HepG2 (cell line): ENCODE measurements at regions not wholly inside any gene's neighbourhood (a gene's known extent, or its start where the extent isn't known, plus 50 kb on each side); places are given as distances from the start of the nearest gene placed in this dataset.

Experiments
- ATAC-seq: fragments of 200-7000 bp; cut with Tn5 transposase; 3 replicates; pipeline ENCODE4 v1.9.1; 2020; ENCODE audit warnings: mild to moderate bottlenecking, moderate library complexity
- BruUV-seq: library from RNA; stranded (reverse); fragments of 400-500 nt; replicated peaks from 2 replicates; lab custom pipeline; 2021; lab: Mats Ljungman, UMichigan
- CTCF ChIA-PET: fragments of 300-600 bp; formaldehyde crosslinking; extraction: SDS; loops from one replicate; lab custom pipeline; 2021; ENCODE audit warnings: low total read pairs, inconsistent platforms, low intra/inter-chr PET ratio; lab: Yijun Ruan, JAX
- POLR2A ChIA-PET: fragments of 350-600 bp; sonication (Branson Sonifier 250); formaldehyde crosslinking; loops from one replicate; lab custom pipeline; 2020; ENCODE audit warnings: antibody characterized with exemption, inconsistent platforms; lab: Yijun Ruan, JAX
- DNase-seq: peaks from one replicate; pipeline ENCODE4 v3.0.0-alpha.2; 2015; ENCODE audit warnings: low spot score
- FAIRE-seq: peaks from 3 replicates; lab custom pipeline; 2011; peaks lifted over from hg19 to GRCh38; lab: Jason Lieb, UNC
- H2AFZ ChIP-seq: one replicate; pipeline ENCODE4 v1.6.1; 2011; ENCODE audit warnings: low read length, inconsistent platforms
- H3K27ac ChIP-seq: fragments of 300-600 bp; 3 replicates; pipeline ENCODE4 v1.8.0; 2011; ENCODE audit warnings: mixed run types, mild to moderate bottlenecking, mixed read lengths, low read length, inconsistent platforms; ENCODE audit not compliant: insufficient read depth; ENCODE audit errors: extremely low read length
- H3K27me3 ChIP-seq, 2 experiments: fragments of 200-600 bp in 1 of 2; 2 replicates in 1 of 2; 3 replicates in 1 of 2; pipeline versions ENCODE4 v1.6.0 to v1.8.0; 2011; ENCODE audit warnings: low read length in 2 of 2, mild to moderate bottlenecking in 2 of 2, moderate library complexity in 2 of 2, inconsistent platforms in 1 of 2; ENCODE audit not compliant: insufficient read depth in 2 of 2, control insufficient read depth in 1 of 2
- H3K36me3 ChIP-seq, 2 experiments: fragments of 200-600 bp in 1 of 2; replicated peaks in 1 of 2; 2 replicates in 1 of 2; 3 replicates in 1 of 2; pipeline versions ENCODE4 v1.5.1 to v1.8.0; 2011; ENCODE audit warnings: low read length in 2 of 2, inconsistent platforms in 1 of 2; ENCODE audit not compliant: insufficient read depth in 2 of 2, control insufficient read depth in 1 of 2
- H3K4me1 ChIP-seq: 2 replicates; pipeline ENCODE4 v1.5.1; 2012; ENCODE audit warnings: low read length, inconsistent platforms; ENCODE audit not compliant: insufficient read depth
- H3K4me2 ChIP-seq: 2 replicates; pipeline ENCODE4 v1.6.0; 2011; ENCODE audit warnings: low read depth, low read length, inconsistent platforms
- H3K4me3 ChIP-seq, 3 experiments: fragments of 200-600 bp in 1 of 3; sonication (generic), shearing (Covaris generic) in 1 of 3; replicated peaks in 1 of 3; 2 replicates each; pipeline ENCODE4 v1.5.1; 2011 to 2016; ENCODE audit warnings: low read length in 3 of 3, inconsistent platforms in 2 of 3, low read depth in 2 of 3, mild to moderate bottlenecking in 2 of 3, control low read depth in 1 of 3, mixed read lengths in 1 of 3; ENCODE audit not compliant: insufficient read depth in 1 of 3
- H3K79me2 ChIP-seq: one replicate; pipeline ENCODE4 v1.6.1; 2011; ENCODE audit warnings: low read length, inconsistent platforms; ENCODE audit not compliant: insufficient read depth
- H3K9ac ChIP-seq: 2 replicates; pipeline ENCODE4 v1.6.0; 2011; ENCODE audit warnings: mild to moderate bottlenecking, low read depth, low read length, inconsistent platforms; ENCODE audit not compliant: insufficient read depth
- H3K9me3 ChIP-seq: 2 replicates; pipeline ENCODE4 v1.5.1; 2012; ENCODE audit warnings: mild to moderate bottlenecking, low read length
- H4K20me1 ChIP-seq: 2 replicates; pipeline ENCODE4 v1.6.0; 2011; ENCODE audit warnings: inconsistent platforms, mild to moderate bottlenecking, low read length, moderate library complexity; ENCODE audit not compliant: insufficient read depth
- KAT7 ChIP-seq: IDR thresholded peaks from 2 replicates; pipeline ENCODE4 v1.6.1; 2018; ENCODE audit warnings: borderline replicate concordance, missing compliant biosample characterization
- KDM5A ChIP-seq: fragments of 200-600 bp; sonication (generic); IDR thresholded peaks from 2 replicates; pipeline ENCODE4 v1.7.0; 2018; ENCODE audit warnings: antibody characterized with exemption, mild to moderate bottlenecking, low read length, borderline replicate concordance
- NBN ChIP-seq: fragments of 450-650 bp; conservative IDR thresholded peaks from 2 replicates; pipeline ENCODE4 v1.6.1; 2017
- RARA ChIP-seq: IDR thresholded peaks from 2 replicates; pipeline ENCODE4 v1.6.1; 2016; ENCODE audit warnings: missing genetic modification reagents, missing compliant biosample characterization
- TP53 ChIP-seq: sonication (generic); formaldehyde crosslinking; conservative IDR thresholded peaks from 2 replicates; pipeline ENCODE4 v1.4.0; 2020; ENCODE audit warnings: missing genetic modification reagents
- ZFP37 ChIP-seq: sonication (generic); formaldehyde crosslinking; IDR thresholded peaks from 2 replicates; pipeline ENCODE4 v1.4.0; 2020; ENCODE audit warnings: missing genetic modification reagents, borderline replicate concordance
- ZNF180 ChIP-seq: sonication (generic); formaldehyde crosslinking; IDR thresholded peaks from 2 replicates; pipeline ENCODE4 v1.4.0; 2020; ENCODE audit warnings: low read depth, missing genetic modification reagents, borderline replicate concordance
- WGBS: methylation state at CpG from one replicate; pipeline ENCODE4 v1.1.6; 2017; ENCODE audit warnings: low lambda C conversion rate; 5-methylcytosine and 5-hydroxymethylcytosine counted together
- in situ Hi-C: cut with HindIII; loops from 2 replicates; pipeline ENCODE4 v1.10.0; 2017; ENCODE audit warnings: low pct_unique_long_range_greater_than_20kb; ENCODE audit not compliant: extremely low pct_ligation_motif_present
- intact Hi-C: fragments of 100-400 bp; cut with micrococcal nuclease; formaldehyde crosslinking; loops from one replicate; pipeline ENCODE4 v1.10.0; 2022; ENCODE audit not compliant: unreplicated experiment
- TF ChIP-seq, protein P1 (sequence below): sonication (generic); formaldehyde crosslinking; IDR thresholded peaks from 2 replicates; pipeline ENCODE4 v1.4.0; 2020; ENCODE audit warnings: missing genetic modification reagents
- TF ChIP-seq, protein P2 (sequence below): sonication (generic); formaldehyde crosslinking; IDR thresholded peaks from 2 replicates; pipeline ENCODE4 v1.4.0; 2020; ENCODE audit warnings: mild to moderate bottlenecking, low read depth, missing genetic modification reagents

- in situ Hi-C loops: no loop called here
- 0% methylated on average over 3 of the region's 3 CpGs for WGBS
- POLR2A ChIA-PET: no interaction called here
- ATAC-seq: no peak
- Histone ChIP-seq H3K36me3 (no peaks in the 10 kb centered on the region), H3K4me2 (no peak overlapping the region), H3K9me3 (no peaks in the 10 kb centered on the region), H2AFZ (no peak overlapping the region), H3K27me3 (0 out of 5 replicates have a peak, but pooled peaks cover 0 to 1% of the 10 kb centered on the region in 2 experiments), H3K4me3 (no peak overlapping the region), H3K79me2 (no peaks in the 10 kb centered on the region), H4K20me1 (no peaks in the 10 kb centered on the region), H3K4me1 (no peaks in the 10 kb centered on the region), H3K27ac (no peak overlapping the region), H3K9ac (no peak overlapping the region)
- no TSS peak for BruUV-seq
- CTCF ChIA-PET: no interaction called here
- DNase-seq: no peak
- no peak for FAIRE-seq
- no peak for TF ChIP-seq ZNF180 (CRISPR knock-in tag)
- TF ChIP-seq ZFP37 (CRISPR knock-in tag): no peak
- no peak for TF ChIP-seq RARA
- intact Hi-C loops: no loop called here
These were observed 59.0 kb upstream of the IPO9 start for GRCh38 chr1:201769966-201770365.

GRCh38 chr1:201771466-201771865, 57.5 kb upstream of the IPO9 start:
- no peaks in the 10 kb centered on the region for H3K36me3 ChIP-seq
- no peak overlapping the region for H3K27ac ChIP-seq
- H3K9me3 ChIP-seq: no peaks in the 10 kb centered on the region
- in situ Hi-C loops (no loop called here), intact Hi-C loops (no loop called here)
- no peaks in the 10 kb centered on the region for H3K27me3 ChIP-seq
- no peak for DNase-seq
- no peak for FAIRE-seq
- H3K4me3 ChIP-seq: no peak overlapping the region
- no TSS peak for BruUV-seq
- no peak overlapping the region for H3K4me2 ChIP-seq
- H4K20me1 ChIP-seq: no peaks in the 10 kb centered on the region
- WGBS: 22% methylated on average over 2 of the region's 2 CpGs
- POLR2A ChIA-PET: no interaction called here
- CTCF ChIA-PET: no interaction called here
- ATAC-seq: no peak
- H2AFZ ChIP-seq: no peak overlapping the region
- no peak overlapping the region for H3K9ac ChIP-seq
- H3K4me1 ChIP-seq: no peaks in the 10 kb centered on the region
- H3K79me2 ChIP-seq: no peaks in the 10 kb centered on the region
- TF ChIP-seq NBN: no peak
- TF ChIP-seq, protein P1, sequence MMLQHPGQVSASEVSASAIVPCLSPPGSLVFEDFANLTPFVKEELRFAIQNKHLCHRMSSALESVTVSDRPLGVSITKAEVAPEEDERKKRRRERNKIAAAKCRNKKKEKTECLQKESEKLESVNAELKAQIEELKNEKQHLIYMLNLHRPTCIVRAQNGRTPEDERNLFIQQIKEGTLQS (CRISPR knock-in tag): no peak
- no peak for TF ChIP-seq KDM5A
- TF ChIP-seq TP53 (CRISPR knock-in tag): no peak
- TF ChIP-seq KAT7: no peak
- TF ChIP-seq, protein P2, sequence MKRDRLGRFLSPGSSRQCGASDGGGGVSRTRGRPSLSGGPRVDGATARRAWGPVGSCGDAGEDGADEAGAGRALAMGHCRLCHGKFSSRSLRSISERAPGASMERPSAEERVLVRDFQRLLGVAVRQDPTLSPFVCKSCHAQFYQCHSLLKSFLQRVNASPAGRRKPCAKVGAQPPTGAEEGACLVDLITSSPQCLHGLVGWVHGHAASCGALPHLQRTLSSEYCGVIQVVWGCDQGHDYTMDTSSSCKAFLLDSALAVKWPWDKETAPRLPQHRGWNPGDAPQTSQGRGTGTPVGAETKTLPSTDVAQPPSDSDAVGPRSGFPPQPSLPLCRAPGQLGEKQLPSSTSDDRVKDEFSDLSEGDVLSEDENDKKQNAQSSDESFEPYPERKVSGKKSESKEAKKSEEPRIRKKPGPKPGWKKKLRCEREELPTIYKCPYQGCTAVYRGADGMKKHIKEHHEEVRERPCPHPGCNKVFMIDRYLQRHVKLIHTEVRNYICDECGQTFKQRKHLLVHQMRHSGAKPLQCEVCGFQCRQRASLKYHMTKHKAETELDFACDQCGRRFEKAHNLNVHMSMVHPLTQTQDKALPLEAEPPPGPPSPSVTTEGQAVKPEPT (CRISPR knock-in tag): no peak
